Activated effector memory CD4-positive, alpha-beta T cell treated with anti-CD3 and anti-CD28 coated beads, Interleukin-2, amount 50 U/mL, for 16 hours (primary cell): ENCODE measurements at regions not wholly inside any gene's neighbourhood (a gene's known extent, or its start where the extent isn't known, plus 50 kb on each side); places are given as distances from the start of the nearest gene placed in this dataset.

Experiments used
- DNase-seq: peaks from one replicate; pipeline ENCODE4 v3.0.0-alpha.2; 2020

GRCh38 chr12:41881891-41882805 is 262.5 kb downstream of the GXYLT1 start:
- DNase-seq, result no peak

DNA sequence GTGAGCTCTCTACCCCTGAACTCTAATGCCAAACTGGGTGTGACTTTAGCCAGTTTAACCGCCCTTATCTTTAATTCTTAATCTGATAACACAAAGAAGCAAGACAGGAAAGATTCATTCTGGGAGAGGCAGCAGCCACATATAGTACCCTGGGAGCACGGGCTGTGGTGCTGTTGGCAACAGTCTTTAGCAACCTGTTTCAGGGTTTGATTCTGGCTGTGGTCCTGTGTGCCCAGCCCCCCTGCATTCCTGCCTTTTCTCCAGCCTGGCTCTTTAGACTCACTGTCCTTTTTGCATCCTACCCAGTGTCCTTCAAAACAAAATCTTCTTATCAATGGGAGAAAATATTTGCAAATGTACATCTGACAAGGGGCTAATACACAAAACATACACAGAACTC is 275.2 kb downstream of the GXYLT1 start:
- DNase-seq, result no peak

DNA sequence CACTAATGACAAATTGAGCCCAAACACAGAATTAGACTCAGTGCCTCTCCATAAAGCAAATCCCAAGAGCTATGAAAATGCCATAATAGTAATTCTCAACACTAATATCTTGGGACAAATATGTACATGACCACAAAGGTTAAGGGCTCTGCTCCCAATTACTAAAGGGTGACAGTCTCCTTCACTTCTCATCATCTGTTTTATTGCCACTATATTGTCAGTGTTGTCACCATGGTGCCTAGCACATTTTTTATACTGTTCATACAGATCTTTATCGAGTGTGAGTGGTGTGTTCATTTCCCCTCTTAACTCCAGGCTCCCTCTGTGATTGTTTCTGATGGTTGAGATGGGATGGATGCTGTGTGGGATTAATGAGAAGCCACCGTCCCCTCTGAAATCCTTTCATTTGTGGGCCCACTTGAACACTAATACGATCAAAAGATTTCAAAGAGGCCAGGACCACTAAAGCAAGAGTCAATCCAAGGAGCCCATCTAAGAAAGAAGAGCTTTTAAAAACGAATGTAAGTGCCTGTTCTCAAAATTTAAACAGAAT is 277.7 kb downstream of the GXYLT1 start:
- DNase-seq, result no peak

DNA sequence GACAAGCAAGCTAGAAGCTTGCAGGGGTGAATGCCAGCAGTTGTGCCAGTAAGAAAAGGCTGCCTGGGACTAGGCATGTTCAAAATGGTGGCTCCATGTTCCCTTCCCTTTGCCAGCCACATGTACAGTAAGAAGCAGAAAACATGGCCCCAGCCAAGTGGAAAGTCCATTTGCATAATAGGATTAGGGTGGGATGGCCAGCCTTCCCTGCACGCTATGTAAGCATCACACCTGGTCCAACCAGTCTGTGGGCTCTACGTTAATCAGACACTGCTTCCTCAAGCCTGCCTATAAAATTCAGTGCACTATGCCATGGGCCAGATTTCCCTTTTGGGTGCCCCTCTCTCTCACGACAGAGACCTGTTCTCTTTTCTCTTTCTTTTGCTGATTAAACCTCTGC is 288.4 kb downstream of the GXYLT1 start:
- no peak for DNase-seq

- no peak for DNase-seq
Observed at GRCh38 chr12:41850046-41850445, 294.6 kb downstream of the GXYLT1 start.

GRCh38 chr12:41846718-41847117 is 298.0 kb downstream of the GXYLT1 start:
- no peak for DNase-seq

GRCh38 chr12:41836416-41836815 is 308.3 kb downstream of the GXYLT1 start:
- no peak for DNase-seq

DNA sequence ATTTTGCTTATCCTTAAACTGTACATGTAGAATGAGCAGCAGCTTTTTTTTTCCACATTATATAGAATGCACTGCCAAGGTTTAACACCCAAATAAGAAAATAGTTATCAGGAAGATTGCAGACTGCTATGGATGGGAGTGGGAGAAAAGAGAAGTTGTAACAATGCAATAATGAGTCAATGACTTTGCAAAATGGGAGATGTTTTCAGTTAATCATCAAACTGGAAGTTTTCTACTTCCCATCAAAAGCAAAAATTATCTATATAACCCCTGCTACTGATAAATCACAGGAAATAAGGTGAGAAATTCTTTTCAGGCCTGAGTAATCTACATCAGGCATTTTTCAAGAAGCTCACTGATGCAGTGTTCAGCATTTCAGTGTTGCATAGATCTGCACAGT is 309.1 kb downstream of the GXYLT1 start:
- DNase-seq, result no peak

GRCh38 chr12:41819948-41820347 is 324.7 kb downstream of the GXYLT1 start:
- DNase-seq, result no peak

DNA sequence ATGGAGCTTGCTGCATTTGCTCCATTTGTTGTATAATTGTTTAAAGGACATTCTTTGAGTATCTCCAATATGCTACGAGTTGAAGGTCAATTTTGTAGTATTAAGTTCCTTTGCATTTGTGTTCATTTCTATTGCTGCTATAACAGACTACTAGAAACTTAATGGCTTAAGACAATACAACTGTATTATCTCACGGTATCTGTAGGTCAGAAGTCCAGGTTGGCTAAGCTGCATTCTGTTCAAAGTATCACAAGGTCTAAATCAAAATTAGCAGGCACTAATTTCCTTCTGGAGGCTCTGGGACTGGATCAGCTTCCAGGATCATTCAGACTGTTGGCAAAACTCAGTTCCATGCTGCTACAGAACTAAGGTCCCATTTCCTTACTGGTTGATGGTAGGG is 340.6 kb downstream of the GXYLT1 start:
- DNase-seq, result no peak

GRCh38 chr12:41802803-41803202 is 341.9 kb downstream of the GXYLT1 start:
- no peak for DNase-seq

DNA sequence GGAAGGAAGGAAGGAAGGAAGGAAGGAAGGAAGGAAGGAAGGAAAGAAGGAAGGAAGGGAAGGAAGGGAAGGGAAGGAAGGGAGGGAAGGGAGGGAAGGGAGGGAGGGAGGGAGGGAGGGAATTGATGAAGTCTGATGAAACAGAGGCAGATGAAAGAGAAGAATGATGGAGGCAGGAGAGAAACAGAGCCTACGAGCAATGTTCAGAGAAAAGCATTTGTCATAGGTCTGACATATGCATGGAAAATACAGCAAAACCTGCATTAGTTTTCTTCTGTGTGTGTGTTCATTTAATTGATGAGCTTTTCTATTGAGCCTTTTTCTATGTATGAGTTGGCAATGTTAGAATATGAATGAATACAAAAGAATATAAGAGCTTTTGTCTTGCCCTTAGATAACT is 343.4 kb downstream of the GXYLT1 start:
- no peak for DNase-seq

GRCh38 chr12:41799671-41800070 is 345.0 kb downstream of the GXYLT1 start:
- DNase-seq, result no peak

- DNase-seq, result no peak
Observed at GRCh38 chr12:41795910-41796309, 348.8 kb downstream of the GXYLT1 start.

- DNase-seq, result no peak
Observed at GRCh38 chr12:41795051-41795600, 349.5 kb downstream of the GXYLT1 start.

DNA sequence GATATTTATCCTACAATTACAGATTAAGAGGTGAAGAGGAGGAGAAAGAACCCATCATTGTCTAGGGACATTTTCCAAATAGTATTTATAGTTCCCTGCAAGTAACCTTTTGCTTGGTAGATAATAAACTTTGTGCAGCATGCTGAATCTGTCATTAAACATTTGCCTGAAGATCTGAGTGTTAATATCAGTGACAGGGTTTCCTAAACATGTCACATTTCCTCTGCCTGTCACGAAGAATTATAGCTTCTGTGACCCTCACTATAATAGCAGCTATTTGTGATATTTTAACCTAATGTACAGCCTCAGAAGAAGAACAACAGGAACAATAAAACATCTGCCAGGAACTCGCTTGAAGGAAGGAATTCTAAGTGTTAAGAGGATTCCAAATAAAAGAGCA is 350.3 kb downstream of the GXYLT1 start:
- DNase-seq, result no peak

DNA sequence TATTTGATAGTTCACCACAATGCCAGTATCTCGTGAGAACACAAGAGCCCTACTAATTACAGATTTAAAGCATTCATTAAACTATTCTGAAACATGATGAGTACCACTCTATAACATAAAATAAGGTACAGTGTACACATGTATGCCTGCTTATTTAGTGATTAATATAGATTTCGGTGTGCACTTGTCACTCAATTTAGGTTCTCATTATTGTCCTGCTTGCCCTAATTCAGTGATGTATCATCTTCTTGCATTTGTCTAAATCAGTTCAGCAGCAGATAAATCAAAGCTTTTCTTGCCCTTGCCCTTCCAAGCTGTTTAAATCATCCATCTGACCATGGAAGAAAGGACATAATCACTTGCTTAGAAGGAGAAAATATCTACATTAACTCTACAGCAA is 359.7 kb downstream of the GXYLT1 start:
- no peak for DNase-seq

GRCh38 chr12:41778934-41779333 is 365.7 kb downstream of the GXYLT1 start:
- DNase-seq, result no peak

- DNase-seq, result no peak
Observed at GRCh38 chr12:41777064-41777790, 367.4 kb downstream of the GXYLT1 start.

DNA sequence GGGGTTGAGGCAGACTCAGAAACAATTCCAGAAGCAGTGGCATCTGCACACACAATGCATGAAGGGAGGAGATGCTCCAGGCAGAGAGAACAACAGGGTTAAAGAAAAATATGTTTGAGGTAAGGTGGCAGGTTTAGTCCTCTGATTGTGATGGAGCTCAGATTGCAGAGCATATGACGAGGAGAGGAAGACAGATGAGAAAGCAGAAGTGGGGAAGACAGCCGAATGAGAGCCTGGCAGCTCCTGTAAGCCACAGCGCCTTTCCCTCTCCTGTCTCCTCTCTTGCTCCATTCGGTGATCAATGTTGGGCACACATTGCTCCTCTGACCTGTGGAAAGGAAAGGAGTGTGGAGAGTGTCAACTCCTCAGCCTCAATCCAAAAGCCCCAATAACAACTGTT is 372.2 kb downstream of the GXYLT1 start:
- no peak for DNase-seq

DNA sequence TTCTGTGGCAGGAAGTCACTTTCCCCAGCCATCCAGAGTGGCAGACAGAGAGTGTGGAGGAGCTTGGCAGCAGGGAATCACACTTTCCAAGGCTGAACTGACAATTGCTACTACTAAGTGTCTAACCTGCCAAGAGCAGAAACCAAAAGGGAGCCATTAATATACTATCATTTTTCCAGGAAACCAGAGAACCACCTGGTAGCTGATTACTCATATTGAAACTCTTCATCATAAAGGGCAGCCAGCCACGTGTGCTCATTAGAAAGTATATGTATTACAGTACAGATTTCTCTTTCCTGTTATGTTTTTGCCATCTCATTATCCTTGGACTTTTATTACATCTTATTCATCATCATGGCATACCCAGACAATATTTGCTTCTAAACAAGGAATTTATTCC is 374.9 kb downstream of the GXYLT1 start:
- no peak for DNase-seq

GRCh38 chr12:41768456-41768855 is 376.2 kb downstream of the GXYLT1 start:
- DNase-seq, result no peak

DNA sequence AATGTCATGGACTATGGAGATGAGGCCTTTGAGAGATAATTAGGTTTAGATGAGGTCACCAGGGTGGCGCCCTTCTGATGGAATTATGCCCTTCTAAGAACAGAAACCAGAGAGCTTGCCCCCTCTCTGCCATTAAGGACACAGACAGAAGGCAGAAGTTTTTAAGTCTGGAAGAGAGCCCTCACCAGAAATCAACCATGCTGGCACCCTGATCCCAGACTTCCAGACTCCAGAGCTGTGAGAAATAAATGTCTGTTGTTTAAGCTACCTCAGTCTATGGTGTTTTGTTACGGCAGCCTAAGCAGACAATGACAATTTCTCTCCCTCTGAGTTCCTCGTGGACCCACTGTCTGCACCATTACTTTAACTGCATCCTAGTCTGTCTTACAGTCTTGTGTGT is 382.0 kb downstream of the GXYLT1 start:
- DNase-seq, result no peak

DNA sequence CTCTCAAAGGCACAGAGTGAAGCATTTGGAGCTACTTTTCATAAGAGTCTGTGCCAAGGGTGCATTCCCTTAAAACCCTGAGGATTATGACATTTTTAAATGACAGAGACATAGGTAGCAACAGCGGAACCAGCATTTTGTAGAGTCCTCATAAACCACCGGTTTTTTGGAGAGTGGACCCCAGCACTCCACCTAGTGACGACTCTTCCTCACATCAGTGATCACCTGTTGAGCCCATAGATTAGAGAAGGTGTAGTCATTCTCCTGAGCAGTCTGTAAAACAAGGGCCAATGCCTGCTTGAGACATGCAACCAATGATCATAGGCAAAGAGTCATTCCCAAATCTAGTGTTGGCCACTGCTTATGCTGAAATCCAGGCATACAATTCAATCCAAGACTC is 399.1 kb downstream of the GXYLT1 start:
- no peak for DNase-seq
